Prostate gland (tissue), 2 donors: ENCODE measurements at regions not wholly inside any gene's neighbourhood (a gene's known extent, or its start where the extent isn't known, plus 50 kb on each side); places are given as distances from the start of the nearest gene placed in this dataset.
"Not testable (repeated sequence)": the region's sequence is repeated elsewhere in the genome, so short reads cannot be mapped to it uniquely, and the experiment has no call there.

Experiments
- DNase-seq: peaks from one replicate; pipeline ENCODE4 v3.0.0-alpha.2; 2019; ENCODE audit warnings: low spot score
- H3K27ac ChIP-seq, 2 donors: fragments of 200-600 bp; sonication (generic); 2 replicates each; pipeline ENCODE4 v1.5.1; 2017 to 2019
- H3K27me3 ChIP-seq: fragments of 200-600 bp; sonication (generic); replicated peaks from 2 replicates; pipeline ENCODE4 v1.5.1; 2019; ENCODE audit not compliant: insufficient read depth
- H3K36me3 ChIP-seq, 2 donors: fragments of 200-600 bp; sonication (generic); 1 replicate in 1 of 2; 2 replicates in 1 of 2; pipeline versions ENCODE4 v1.5.1 to v1.8.1; 2017 to 2019
- H3K4me1 ChIP-seq: fragments of 200-600 bp; sonication (generic); replicated peaks from 2 replicates; pipeline ENCODE4 v1.5.1; 2019
- H3K4me3 ChIP-seq, 2 donors: fragments of 200-600 bp; sonication (generic); 2 replicates each; pipeline ENCODE4 v1.5.1; 2017 to 2019
- H3K9me3 ChIP-seq: fragments of 200-600 bp; sonication (generic); 2 replicates; pipeline ENCODE4 v1.5.1; 2017
- POLR2A ChIP-seq: fragments of 450-650 bp; IDR thresholded peaks from one replicate; pipeline ENCODE4 v1.6.1; 2016; ENCODE audit warnings: antibody characterized with exemption, mild to moderate bottlenecking
- POLR2AphosphoS5 ChIP-seq: sonication (generic); formaldehyde crosslinking; IDR thresholded peaks from one replicate; pipeline ENCODE4 v1.6.1; 2017; ENCODE audit warnings: antibody characterized with exemption
- WGBS: methylation state at CpG from one replicate; pipeline ENCODE4 v1.1.5; 2018; 5-methylcytosine and 5-hydroxymethylcytosine counted together
- intact Hi-C: fragments of 100-400 bp; cut with DNase I; formaldehyde crosslinking; loops from one replicate; pipeline ENCODE4 v1.14.2; 2022
- TF ChIP-seq, protein P1 (sequence below), 4 experiments: fragments of 200-600 bp in 2 of 4; fragments of 450-650 bp in 2 of 4; sonication (generic) in 2 of 4; IDR thresholded peaks; 1 replicate in 3 of 4; 2 replicates in 1 of 4; pipeline ENCODE4 v1.5.1; 2016 to 2019; ENCODE audit warnings: antibody characterized with exemption in 4 of 4, mild to moderate bottlenecking in 2 of 4, moderate library complexity in 2 of 4

DNA sequence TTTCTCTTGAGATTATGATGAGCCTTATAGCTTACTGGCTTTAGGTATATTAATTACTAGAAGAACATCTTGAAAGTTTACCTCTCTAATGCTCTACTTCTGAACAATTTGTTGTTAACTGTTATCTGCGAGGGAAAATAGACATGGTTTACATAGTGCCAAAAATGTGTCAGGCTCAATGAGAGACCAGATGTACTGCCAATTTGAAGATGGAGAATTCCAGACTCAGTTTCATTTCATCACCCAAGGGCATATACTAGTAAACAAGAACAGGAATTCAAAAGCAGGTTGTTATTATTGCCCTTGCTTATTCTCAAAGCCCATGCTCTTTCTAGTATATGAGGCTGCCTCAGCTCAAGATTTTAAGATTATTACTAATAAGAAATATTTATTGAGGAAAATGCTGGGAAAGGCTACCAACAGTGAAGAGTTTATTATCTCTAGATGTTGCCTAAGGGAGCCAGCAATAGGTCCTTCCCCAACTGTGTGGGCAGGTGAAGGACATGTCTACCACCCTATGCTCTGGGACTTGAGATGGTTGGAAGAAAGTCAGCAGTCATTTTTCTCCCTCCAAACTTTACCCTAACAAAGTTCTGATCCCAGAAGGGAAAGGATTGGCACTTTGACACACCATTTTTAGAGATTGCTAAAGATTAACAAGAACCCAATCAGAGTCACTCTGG, 792.7 kb downstream of the METTL4 start:
- no peaks in the 10 kb centered on the region for H3K9me3 ChIP-seq
- no peaks in the 10 kb centered on the region for H3K27me3 ChIP-seq
- H3K4me1 ChIP-seq, result no peaks in the 10 kb centered on the region
- no peak for DNase-seq
- TF ChIP-seq, protein P1, sequence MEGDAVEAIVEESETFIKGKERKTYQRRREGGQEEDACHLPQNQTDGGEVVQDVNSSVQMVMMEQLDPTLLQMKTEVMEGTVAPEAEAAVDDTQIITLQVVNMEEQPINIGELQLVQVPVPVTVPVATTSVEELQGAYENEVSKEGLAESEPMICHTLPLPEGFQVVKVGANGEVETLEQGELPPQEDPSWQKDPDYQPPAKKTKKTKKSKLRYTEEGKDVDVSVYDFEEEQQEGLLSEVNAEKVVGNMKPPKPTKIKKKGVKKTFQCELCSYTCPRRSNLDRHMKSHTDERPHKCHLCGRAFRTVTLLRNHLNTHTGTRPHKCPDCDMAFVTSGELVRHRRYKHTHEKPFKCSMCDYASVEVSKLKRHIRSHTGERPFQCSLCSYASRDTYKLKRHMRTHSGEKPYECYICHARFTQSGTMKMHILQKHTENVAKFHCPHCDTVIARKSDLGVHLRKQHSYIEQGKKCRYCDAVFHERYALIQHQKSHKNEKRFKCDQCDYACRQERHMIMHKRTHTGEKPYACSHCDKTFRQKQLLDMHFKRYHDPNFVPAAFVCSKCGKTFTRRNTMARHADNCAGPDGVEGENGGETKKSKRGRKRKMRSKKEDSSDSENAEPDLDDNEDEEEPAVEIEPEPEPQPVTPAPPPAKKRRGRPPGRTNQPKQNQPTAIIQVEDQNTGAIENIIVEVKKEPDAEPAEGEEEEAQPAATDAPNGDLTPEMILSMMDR (IDR thresholded peaks at IDR 0.05), result no peak
- TF ChIP-seq POLR2AphosphoS5, result no peak
- no peak for TF ChIP-seq POLR2A
- H3K36me3 ChIP-seq, result no peaks in the 10 kb centered on the region
- H3K4me3 ChIP-seq, result no peak overlapping the region
- 66% methylated on average over 1 of the region's 1 CpG for WGBS
- no peak overlapping the region for H3K27ac ChIP-seq
- intact Hi-C loops, result no loop called here

- H3K36me3 ChIP-seq, result no peaks in the 10 kb centered on the region
- WGBS, result 80% methylated on average over 3 of the region's 3 CpGs
- H3K4me3 ChIP-seq, result no peak overlapping the region
- DNase-seq, result no peak
- intact Hi-C loops, result no loop called here
- no peak overlapping the region for H3K27ac ChIP-seq
- no peaks in the 10 kb centered on the region for H3K4me1 ChIP-seq
- no peaks in the 10 kb centered on the region for H3K9me3 ChIP-seq
- TF ChIP-seq, protein P1 (IDR thresholded peaks at IDR 0.05), result no peak
- TF ChIP-seq POLR2A, result no peak
- no peak for TF ChIP-seq POLR2AphosphoS5
- no peaks in the 10 kb centered on the region for H3K27me3 ChIP-seq
Observed at GRCh38 chr18:1779587-1779986, 791.7 kb downstream of the METTL4 start.

- no peak for TF ChIP-seq POLR2A
- TF ChIP-seq, protein P1 (IDR thresholded peaks at IDR 0.05), result no peak
- no peak for TF ChIP-seq POLR2AphosphoS5
- intact Hi-C loops, result no loop called here
- WGBS, result 79% methylated on average over 5 of the region's 5 CpGs
- Histone ChIP-seq H3K4me1 (no peaks in the 10 kb centered on the region), H3K27ac (no peak overlapping the region), H3K36me3 (no peaks in the 10 kb centered on the region), H3K4me3 (no peak overlapping the region), H3K9me3 (no peaks in the 10 kb centered on the region), H3K27me3 (no peaks in the 10 kb centered on the region)
- DNase-seq, result no peak
Observed at GRCh38 chr18:1784113-1784512, 787.2 kb downstream of the METTL4 start.

DNA sequence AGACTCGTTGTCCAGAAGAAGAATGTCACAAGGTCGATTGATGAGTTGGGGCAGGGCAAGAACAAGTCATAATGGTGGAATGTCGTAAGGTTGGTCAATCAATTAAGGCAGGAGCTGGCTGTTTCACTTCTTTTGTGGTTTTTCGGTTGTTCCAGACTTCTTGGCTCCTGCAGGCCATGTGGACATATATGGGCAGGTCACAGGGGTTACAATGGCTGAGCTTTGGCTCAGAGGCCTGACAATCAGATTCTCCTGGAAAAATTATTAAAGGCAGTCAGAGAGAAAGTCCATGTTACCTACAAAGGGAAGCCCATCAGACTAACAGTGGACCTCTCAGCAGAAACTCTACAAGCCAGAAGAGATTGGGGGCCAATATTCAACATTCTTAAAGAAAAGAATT, 785.3 kb downstream of the METTL4 start:
- intact Hi-C loops, DNase-seq, H3K27me3 ChIP-seq, H3K4me1 ChIP-seq, H3K36me3 ChIP-seq, H3K9me3 ChIP-seq, H3K27ac ChIP-seq, H3K4me3 ChIP-seq: not testable (repeated sequence)
- WGBS, result 78% methylated on average over 4 of the region's 4 CpGs

DNA sequence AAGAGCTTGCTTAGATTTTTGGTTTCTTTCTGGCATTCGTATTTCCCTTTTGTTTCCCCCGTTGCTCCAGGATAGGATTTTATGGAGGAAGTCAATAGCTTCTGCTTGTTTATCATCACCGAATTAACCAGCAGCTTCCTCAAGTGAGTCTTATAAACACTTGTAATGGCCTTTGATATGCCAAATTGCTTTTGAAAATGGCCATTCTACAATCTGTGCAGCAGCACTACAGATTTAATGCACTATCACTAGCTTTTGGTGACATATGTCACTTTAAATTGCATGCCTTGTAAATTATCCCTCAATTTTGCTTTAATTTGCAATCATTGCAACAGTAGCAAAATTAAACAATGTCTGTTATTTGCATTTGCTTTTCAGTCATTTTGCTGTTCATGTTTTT, 774.7 kb downstream of the METTL4 start:
- Histone ChIP-seq H3K27ac (no peak overlapping the region), H3K27me3 (no peaks in the 10 kb centered on the region), H3K9me3 (no peaks in the 10 kb centered on the region), H3K4me3 (no peak overlapping the region), H3K4me1 (no peaks in the 10 kb centered on the region), H3K36me3 (no peaks in the 10 kb centered on the region)
- no peak for DNase-seq
- TF ChIP-seq, protein P1 (IDR thresholded peaks at IDR 0.05), result no peak
- TF ChIP-seq POLR2A, result no peak
- TF ChIP-seq POLR2AphosphoS5, result no peak
- intact Hi-C loops, result no loop called here
- WGBS, result 13% methylated on average over 3 of the region's 3 CpGs
